ENCODE measurements at regions not wholly inside any gene's neighbourhood (a gene's known extent, or its start where the extent isn't known, plus 50 kb on each side); places are given as distances from the start of the nearest gene placed in this dataset.

DNA sequence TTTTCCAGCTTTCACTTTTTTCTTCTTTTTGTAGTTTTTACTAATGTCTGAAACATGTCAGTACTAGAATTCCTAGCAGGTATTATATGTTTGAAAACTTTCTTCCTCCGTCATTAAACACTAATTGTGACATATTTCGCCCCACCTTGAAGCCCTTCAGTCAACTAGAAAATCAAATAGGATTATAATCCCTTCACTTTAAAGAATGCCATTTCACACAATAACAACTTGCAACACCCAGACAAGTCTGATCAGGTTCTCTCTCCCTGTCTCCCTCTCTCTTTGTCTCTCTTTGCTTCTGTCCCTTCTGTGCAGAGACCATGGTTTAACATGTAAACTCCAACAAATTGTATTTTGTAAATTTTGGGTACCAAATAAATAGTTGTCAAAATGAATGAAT is 373.5 kb downstream of the SEMA3D start:
- Histone ChIP-seq H3K4me3 (no peak overlapping the region), H3K27me3 (no peaks in the 10 kb centered on the region), H3K9me3 (no peaks in the 10 kb centered on the region), H3K36me3 (no peaks in the 10 kb centered on the region), H3K27ac (no peak overlapping the region), H3K4me1 (no peaks in the 10 kb centered on the region)
- no peak for ATAC-seq
- intact Hi-C loops (cut with DNase I), result no loop called here
- no peak for DNase-seq
- TF ChIP-seq, protein P1, sequence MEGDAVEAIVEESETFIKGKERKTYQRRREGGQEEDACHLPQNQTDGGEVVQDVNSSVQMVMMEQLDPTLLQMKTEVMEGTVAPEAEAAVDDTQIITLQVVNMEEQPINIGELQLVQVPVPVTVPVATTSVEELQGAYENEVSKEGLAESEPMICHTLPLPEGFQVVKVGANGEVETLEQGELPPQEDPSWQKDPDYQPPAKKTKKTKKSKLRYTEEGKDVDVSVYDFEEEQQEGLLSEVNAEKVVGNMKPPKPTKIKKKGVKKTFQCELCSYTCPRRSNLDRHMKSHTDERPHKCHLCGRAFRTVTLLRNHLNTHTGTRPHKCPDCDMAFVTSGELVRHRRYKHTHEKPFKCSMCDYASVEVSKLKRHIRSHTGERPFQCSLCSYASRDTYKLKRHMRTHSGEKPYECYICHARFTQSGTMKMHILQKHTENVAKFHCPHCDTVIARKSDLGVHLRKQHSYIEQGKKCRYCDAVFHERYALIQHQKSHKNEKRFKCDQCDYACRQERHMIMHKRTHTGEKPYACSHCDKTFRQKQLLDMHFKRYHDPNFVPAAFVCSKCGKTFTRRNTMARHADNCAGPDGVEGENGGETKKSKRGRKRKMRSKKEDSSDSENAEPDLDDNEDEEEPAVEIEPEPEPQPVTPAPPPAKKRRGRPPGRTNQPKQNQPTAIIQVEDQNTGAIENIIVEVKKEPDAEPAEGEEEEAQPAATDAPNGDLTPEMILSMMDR (IDR thresholded peaks at IDR 0.05), result no peak

DNA sequence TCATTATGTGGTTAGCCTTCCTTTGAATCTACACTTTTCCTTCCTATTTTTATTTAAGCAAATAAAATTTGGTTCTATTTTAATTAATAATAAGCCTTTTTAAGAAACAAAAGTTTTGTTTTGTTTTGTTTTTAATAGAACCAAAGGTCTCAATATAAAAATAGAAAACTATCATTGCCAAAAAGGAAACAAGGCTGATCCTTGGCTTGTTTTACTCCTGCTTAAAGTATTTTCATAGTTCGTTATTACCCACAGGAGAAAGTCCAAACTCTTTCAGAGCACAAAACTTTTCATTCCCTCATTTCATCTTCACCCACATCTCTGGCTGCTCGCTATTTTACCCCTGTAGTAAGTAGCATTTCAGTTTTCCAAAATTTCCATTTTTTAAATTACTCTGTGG is 374.8 kb downstream of the SEMA3D start:
- H3K27me3 ChIP-seq, result no peaks in the 10 kb centered on the region
- H3K9me3 ChIP-seq, result no peaks in the 10 kb centered on the region
- ATAC-seq (no peak), DNase-seq (no peak)
- intact Hi-C loops (cut with DNase I), result no loop called here
- no peak overlapping the region for H3K27ac ChIP-seq
- H3K4me3 ChIP-seq, result no peak overlapping the region
- no peaks in the 10 kb centered on the region for H3K36me3 ChIP-seq
- H3K4me1 ChIP-seq, result no peaks in the 10 kb centered on the region
- TF ChIP-seq, protein P1 (IDR thresholded peaks at IDR 0.05), result no peak

GRCh38 chr7:84811362-84811761 is 375.5 kb downstream of the SEMA3D start:
- DNase-seq (no peak), ATAC-seq (no peak)
- H3K27me3 ChIP-seq, result no peaks in the 10 kb centered on the region
- intact Hi-C loops (cut with DNase I), result no loop called here
- no peaks in the 10 kb centered on the region for H3K4me1 ChIP-seq
- H3K27ac ChIP-seq, result no peak overlapping the region
- H3K36me3 ChIP-seq, result no peaks in the 10 kb centered on the region
- TF ChIP-seq, protein P1 (IDR thresholded peaks at IDR 0.05), result no peak
- no peaks in the 10 kb centered on the region for H3K9me3 ChIP-seq
- no peak overlapping the region for H3K4me3 ChIP-seq

GRCh38 chr7:84809877-84810276 is 377.0 kb downstream of the SEMA3D start:
- no peaks in the 10 kb centered on the region for H3K9me3 ChIP-seq
- H3K27ac ChIP-seq, result no peak overlapping the region
- intact Hi-C loops (cut with DNase I), result no loop called here
- no peaks in the 10 kb centered on the region for H3K36me3 ChIP-seq
- H3K27me3 ChIP-seq, result no peaks in the 10 kb centered on the region
- DNase-seq, result no peak
- H3K4me1 ChIP-seq, result no peaks in the 10 kb centered on the region
- ATAC-seq, result no peak
- no peak overlapping the region for H3K4me3 ChIP-seq
- TF ChIP-seq, protein P1 (IDR thresholded peaks at IDR 0.05), result no peak

- Histone ChIP-seq H3K36me3 (no peaks in the 10 kb centered on the region), H3K4me1 (no peaks in the 10 kb centered on the region), H3K4me3 (no peak overlapping the region), H3K27ac (no peak overlapping the region), H3K27me3 (no peaks in the 10 kb centered on the region), H3K9me3 (no peaks in the 10 kb centered on the region)
- no peak for DNase-seq
- no peak for ATAC-seq
- intact Hi-C loops (cut with DNase I), result no loop called here
- TF ChIP-seq, protein P1 (IDR thresholded peaks at IDR 0.05), result no peak
Measured at GRCh38 chr7:84803979-84804378, 382.9 kb downstream of the SEMA3D start.
